ENCODE measurements at regions not wholly inside any gene's neighbourhood (a gene's known extent, or its start where the extent isn't known, plus 50 kb on each side); places are given as distances from the start of the nearest gene placed in this dataset.

DNA sequence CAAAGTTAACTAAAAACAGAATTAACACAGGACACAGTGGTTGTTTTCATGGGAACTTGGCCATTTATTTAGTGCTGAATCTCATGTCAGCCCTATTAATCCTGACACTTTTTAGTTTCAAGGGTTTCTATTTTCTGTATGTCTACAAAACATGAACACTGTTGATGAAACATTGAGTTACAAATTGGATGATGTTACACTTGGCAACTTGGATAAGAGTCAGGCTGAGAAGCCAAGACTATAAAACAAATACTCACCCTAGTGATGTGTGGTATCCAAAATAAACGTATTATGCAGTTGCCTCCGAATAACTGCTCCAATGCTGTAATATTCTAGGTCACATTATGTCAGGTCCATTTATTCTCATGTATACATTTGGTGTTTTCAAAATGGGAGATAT is 349.6 kb downstream of the ZIC1 start:
- Histone ChIP-seq H3K4me1 (ENCODE audit: insufficient read depth, low read length) (peaks cover 50% of the 10 kb centered on the region), H3K9ac (ENCODE audit: low read length) (no peak overlapping the region), H3K36me3 (ENCODE audit: insufficient read depth, low read length) (no peaks in the 10 kb centered on the region), H3K9me3 (ENCODE audit: low read length) (no peaks in the 10 kb centered on the region), H3K4me3 (ENCODE audit: low read depth in 1 of 2, low read length in 2 of 2) (no peak overlapping the region), H3K27me3 (ENCODE audit: control insufficient read depth in 1 of 2, insufficient read depth in 2 of 2, low read length in 2 of 2) (no peaks in the 10 kb centered on the region), H3K27ac (ENCODE audit: low read depth, low read length) (peak overlapping the region; percentile 19)

GRCh38 chr3:147760085-147760484 is 350.9 kb downstream of the ZIC1 start:
- Histone ChIP-seq H3K9ac (ENCODE audit: low read length) (no peak overlapping the region), H3K36me3 (ENCODE audit: insufficient read depth, low read length) (no peaks in the 10 kb centered on the region), H3K27ac (ENCODE audit: low read depth, low read length) (no peak overlapping the region), H3K27me3 (ENCODE audit: control insufficient read depth in 1 of 2, insufficient read depth in 2 of 2, low read length in 2 of 2) (no peaks in the 10 kb centered on the region), H3K4me1 (ENCODE audit: insufficient read depth, low read length) (peaks cover 50% of the 10 kb centered on the region), H3K9me3 (ENCODE audit: low read length) (no peaks in the 10 kb centered on the region), H3K4me3 (ENCODE audit: low read depth in 1 of 2, low read length in 2 of 2) (no peak overlapping the region)

- no peaks in the 10 kb centered on the region for H3K27me3 ChIP-seq (ENCODE audit: control insufficient read depth in 1 of 2, insufficient read depth in 2 of 2, low read length in 2 of 2)
- no peak overlapping the region for H3K4me3 ChIP-seq (ENCODE audit: low read depth in 1 of 2, low read length in 2 of 2)
- peaks cover 43% of the 10 kb centered on the region for H3K4me1 ChIP-seq (ENCODE audit: insufficient read depth, low read length)
- H3K36me3 ChIP-seq (ENCODE audit: insufficient read depth, low read length): no peaks in the 10 kb centered on the region
- no peak overlapping the region for H3K9ac ChIP-seq (ENCODE audit: low read length)
- H3K9me3 ChIP-seq (ENCODE audit: low read length): no peaks in the 10 kb centered on the region
- no peak overlapping the region for H3K27ac ChIP-seq (ENCODE audit: low read depth, low read length)
Measured at GRCh38 chr3:147760941-147761340, 351.8 kb downstream of the ZIC1 start.

DNA sequence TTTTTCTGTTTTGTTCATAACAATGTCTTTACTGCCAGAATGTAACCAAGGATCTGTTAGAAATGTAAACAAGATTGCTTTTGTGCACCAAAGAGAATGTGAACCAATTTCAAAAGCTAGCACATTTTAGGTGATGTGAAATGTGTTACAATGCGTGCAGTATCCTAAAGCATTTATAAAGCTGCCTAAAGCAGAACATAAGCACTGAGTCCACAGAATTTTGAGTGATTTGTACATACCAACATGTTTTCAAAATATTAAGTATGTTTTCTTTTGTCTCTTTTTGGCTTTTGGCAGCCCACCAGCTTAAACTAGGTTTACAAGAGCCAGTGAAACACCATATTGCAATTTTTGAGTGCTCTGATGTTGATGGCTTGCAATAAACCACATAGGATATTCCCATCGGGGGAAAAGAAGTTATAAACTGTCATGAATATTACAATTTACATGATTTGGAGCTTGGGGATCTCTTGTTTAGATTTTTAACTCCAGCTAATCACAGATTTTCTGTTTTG is 364.0 kb downstream of the ZIC1 start:
- H3K27me3 ChIP-seq (ENCODE audit: control insufficient read depth in 1 of 2, insufficient read depth in 2 of 2, low read length in 2 of 2): no peaks in the 10 kb centered on the region
- H3K36me3 ChIP-seq (ENCODE audit: insufficient read depth, low read length): no peaks in the 10 kb centered on the region
- no peak overlapping the region for H3K27ac ChIP-seq (ENCODE audit: low read depth, low read length)
- H3K4me3 ChIP-seq (ENCODE audit: low read depth in 1 of 2, low read length in 2 of 2): no peak overlapping the region
- H3K9ac ChIP-seq (ENCODE audit: low read length): no peak overlapping the region
- H3K9me3 ChIP-seq (ENCODE audit: low read length): no peaks in the 10 kb centered on the region
- H3K4me1 ChIP-seq (ENCODE audit: insufficient read depth, low read length): peaks cover 9% of the 10 kb centered on the region

GRCh38 chr3:147775411-147775810 is 366.2 kb downstream of the ZIC1 start:
- peaks cover 9% of the 10 kb centered on the region for H3K4me1 ChIP-seq (ENCODE audit: insufficient read depth, low read length)
- no peak overlapping the region for H3K9ac ChIP-seq (ENCODE audit: low read length)
- H3K9me3 ChIP-seq (ENCODE audit: low read length): no peaks in the 10 kb centered on the region
- no peaks in the 10 kb centered on the region for H3K36me3 ChIP-seq (ENCODE audit: insufficient read depth, low read length)
- no peak overlapping the region for H3K4me3 ChIP-seq (ENCODE audit: low read depth in 1 of 2, low read length in 2 of 2)
- no peaks in the 10 kb centered on the region for H3K27me3 ChIP-seq (ENCODE audit: control insufficient read depth in 1 of 2, insufficient read depth in 2 of 2, low read length in 2 of 2)
- no peak overlapping the region for H3K27ac ChIP-seq (ENCODE audit: low read depth, low read length)

- Histone ChIP-seq H3K4me3 (ENCODE audit: low read depth in 1 of 2, low read length in 2 of 2) (no peak overlapping the region), H3K36me3 (ENCODE audit: insufficient read depth, low read length) (no peaks in the 10 kb centered on the region), H3K27me3 (ENCODE audit: control insufficient read depth in 1 of 2, insufficient read depth in 2 of 2, low read length in 2 of 2) (no peaks in the 10 kb centered on the region), H3K4me1 (ENCODE audit: insufficient read depth, low read length) (peaks cover 9% of the 10 kb centered on the region), H3K27ac (ENCODE audit: low read depth, low read length) (no peak overlapping the region), H3K9ac (ENCODE audit: low read length) (no peak overlapping the region), H3K9me3 (ENCODE audit: low read length) (no peaks in the 10 kb centered on the region)
Measured at GRCh38 chr3:147775816-147776530, 366.8 kb downstream of the ZIC1 start.

DNA sequence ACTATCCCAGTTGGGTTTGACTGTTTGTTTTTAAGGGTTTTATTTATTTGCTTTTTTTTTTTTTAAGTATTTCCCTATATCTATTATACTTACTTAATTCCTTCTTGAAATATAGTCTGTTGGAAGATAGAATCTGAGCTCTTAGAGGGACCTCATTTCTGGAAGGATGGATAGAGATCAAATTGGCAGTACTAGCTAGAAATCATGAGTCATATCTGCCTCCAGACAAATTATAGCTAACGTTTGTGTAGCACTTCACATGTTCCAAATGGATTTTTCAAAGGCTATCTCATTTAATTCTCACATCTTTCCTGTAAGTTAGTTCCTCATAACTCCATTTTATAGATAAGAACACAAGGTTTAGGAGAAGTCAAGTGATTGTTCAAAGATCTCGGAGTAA is 384.7 kb downstream of the ZIC1 start:
- Histone ChIP-seq H3K9me3 (ENCODE audit: low read length) (no peaks in the 10 kb centered on the region), H3K36me3 (ENCODE audit: insufficient read depth, low read length) (no peaks in the 10 kb centered on the region), H3K27ac (ENCODE audit: low read depth, low read length) (no peak overlapping the region), H3K27me3 (ENCODE audit: control insufficient read depth in 1 of 2, insufficient read depth in 2 of 2, low read length in 2 of 2) (no peaks in the 10 kb centered on the region), H3K4me1 (ENCODE audit: insufficient read depth, low read length) (no peaks in the 10 kb centered on the region), H3K9ac (ENCODE audit: low read length) (no peak overlapping the region), H3K4me3 (ENCODE audit: low read depth in 1 of 2, low read length in 2 of 2) (no peak overlapping the region)

- no peaks in the 10 kb centered on the region for H3K4me1 ChIP-seq (ENCODE audit: insufficient read depth, low read length)
- no peaks in the 10 kb centered on the region for H3K27me3 ChIP-seq (ENCODE audit: control insufficient read depth in 1 of 2, insufficient read depth in 2 of 2, low read length in 2 of 2)
- no peaks in the 10 kb centered on the region for H3K36me3 ChIP-seq (ENCODE audit: insufficient read depth, low read length)
- no peak overlapping the region for H3K4me3 ChIP-seq (ENCODE audit: low read depth in 1 of 2, low read length in 2 of 2)
- no peak overlapping the region for H3K27ac ChIP-seq (ENCODE audit: low read depth, low read length)
- no peak overlapping the region for H3K9ac ChIP-seq (ENCODE audit: low read length)
- H3K9me3 ChIP-seq (ENCODE audit: low read length): no peaks in the 10 kb centered on the region
Measured at GRCh38 chr3:147794596-147794995, 385.4 kb downstream of the ZIC1 start.

DNA sequence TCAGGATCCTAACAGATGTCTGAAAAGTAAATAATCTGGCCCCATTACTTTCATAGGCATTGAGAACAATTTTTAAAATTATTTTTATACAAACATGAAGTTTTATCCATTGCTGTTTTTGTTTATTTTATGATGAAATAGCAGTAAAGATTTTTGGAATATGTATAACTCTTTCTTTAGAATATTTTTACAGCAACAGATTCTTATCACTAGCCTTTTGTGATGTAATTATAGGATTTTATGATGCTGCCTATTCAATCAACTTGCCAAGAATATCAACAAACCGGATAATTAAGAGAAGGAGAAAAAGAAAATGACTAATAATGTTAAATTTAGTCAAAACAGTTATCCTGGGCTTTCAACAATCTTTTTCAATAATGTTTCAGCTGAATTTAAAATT is 386.3 kb downstream of the ZIC1 start:
- H3K4me1 ChIP-seq (ENCODE audit: insufficient read depth, low read length): no peaks in the 10 kb centered on the region
- no peaks in the 10 kb centered on the region for H3K9me3 ChIP-seq (ENCODE audit: low read length)
- H3K9ac ChIP-seq (ENCODE audit: low read length): no peak overlapping the region
- no peaks in the 10 kb centered on the region for H3K27me3 ChIP-seq (ENCODE audit: control insufficient read depth in 1 of 2, insufficient read depth in 2 of 2, low read length in 2 of 2)
- no peak overlapping the region for H3K27ac ChIP-seq (ENCODE audit: low read depth, low read length)
- no peaks in the 10 kb centered on the region for H3K36me3 ChIP-seq (ENCODE audit: insufficient read depth, low read length)
- H3K4me3 ChIP-seq (ENCODE audit: low read depth in 1 of 2, low read length in 2 of 2): no peak overlapping the region

DNA sequence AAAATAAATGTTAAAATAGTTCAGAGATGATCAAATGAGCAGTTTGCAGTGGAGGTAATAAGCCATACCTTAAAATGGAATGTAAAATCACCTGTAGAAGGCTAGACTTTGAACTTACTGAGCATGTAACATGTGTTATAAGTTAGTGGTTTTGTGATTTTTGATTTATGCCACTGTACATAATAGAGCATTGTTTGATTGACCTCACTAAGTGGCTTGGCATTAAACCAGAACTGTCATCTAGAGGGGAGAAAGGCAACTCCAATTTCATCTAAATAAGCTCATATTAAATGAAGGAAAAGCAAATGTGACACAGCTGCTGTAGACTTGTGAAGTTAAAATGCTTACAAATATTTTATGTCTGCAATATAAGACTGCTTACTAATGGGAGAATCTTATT is 387.9 kb downstream of the ZIC1 start:
- no peaks in the 10 kb centered on the region for H3K9me3 ChIP-seq (ENCODE audit: low read length)
- no peak overlapping the region for H3K9ac ChIP-seq (ENCODE audit: low read length)
- no peak overlapping the region for H3K4me3 ChIP-seq (ENCODE audit: low read depth in 1 of 2, low read length in 2 of 2)
- no peaks in the 10 kb centered on the region for H3K27me3 ChIP-seq (ENCODE audit: control insufficient read depth in 1 of 2, insufficient read depth in 2 of 2, low read length in 2 of 2)
- no peak overlapping the region for H3K27ac ChIP-seq (ENCODE audit: low read depth, low read length)
- H3K36me3 ChIP-seq (ENCODE audit: insufficient read depth, low read length): no peaks in the 10 kb centered on the region
- H3K4me1 ChIP-seq (ENCODE audit: insufficient read depth, low read length): no peaks in the 10 kb centered on the region

DNA sequence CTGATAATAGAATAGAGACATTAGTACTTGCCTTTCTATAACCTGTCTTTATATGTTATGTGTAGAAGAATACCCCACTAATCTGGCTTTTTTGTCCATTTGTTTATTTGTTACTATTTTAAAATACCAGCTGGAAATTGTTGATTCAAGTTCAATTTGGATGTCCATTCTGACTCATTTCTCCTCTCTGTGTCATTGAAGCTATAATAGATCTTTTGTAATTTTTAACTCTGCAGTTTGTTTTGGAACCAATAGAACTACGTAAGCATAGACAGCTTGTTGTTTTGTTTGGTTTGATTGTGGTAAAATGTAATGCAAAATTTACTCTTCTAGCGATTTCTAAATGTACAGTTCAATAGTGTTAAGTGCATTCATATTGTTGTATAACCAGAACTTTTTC is 390.4 kb downstream of the ZIC1 start:
- Histone ChIP-seq H3K4me3 (ENCODE audit: low read depth in 1 of 2, low read length in 2 of 2) (no peak overlapping the region), H3K9me3 (ENCODE audit: low read length) (no peaks in the 10 kb centered on the region), H3K4me1 (ENCODE audit: insufficient read depth, low read length) (no peaks in the 10 kb centered on the region), H3K27ac (ENCODE audit: low read depth, low read length) (no peak overlapping the region), H3K27me3 (ENCODE audit: control insufficient read depth in 1 of 2, insufficient read depth in 2 of 2, low read length in 2 of 2) (no peaks in the 10 kb centered on the region), H3K36me3 (ENCODE audit: insufficient read depth, low read length) (no peaks in the 10 kb centered on the region), H3K9ac (ENCODE audit: low read length) (no peak overlapping the region)

GRCh38 chr3:147807776-147808175 is 398.6 kb downstream of the ZIC1 start:
- Histone ChIP-seq H3K9ac (ENCODE audit: low read length) (no peak overlapping the region), H3K27me3 (ENCODE audit: control insufficient read depth in 1 of 2, insufficient read depth in 2 of 2, low read length in 2 of 2) (no peaks in the 10 kb centered on the region), H3K27ac (ENCODE audit: low read depth, low read length) (no peak overlapping the region), H3K4me3 (ENCODE audit: low read depth in 1 of 2, low read length in 2 of 2) (no peak overlapping the region), H3K4me1 (ENCODE audit: insufficient read depth, low read length) (no peaks in the 10 kb centered on the region), H3K36me3 (ENCODE audit: insufficient read depth, low read length) (no peaks in the 10 kb centered on the region), H3K9me3 (ENCODE audit: low read length) (no peaks in the 10 kb centered on the region)
